CD4-positive, alpha-beta T cell treated with Interleukin-12 subunit alpha and Interleukin-12 subunit beta, for 1 hour (primary cell): ENCODE measurements at regions not wholly inside any gene's neighbourhood (a gene's known extent, or its start where the extent isn't known, plus 50 kb on each side); places are given as distances from the start of the nearest gene placed in this dataset.

Source experiments
- DNase-seq: peaks from one replicate; pipeline ENCODE4 v3.0.0-alpha.2; 2020

GRCh38 chr20:9919271-9920014 is 80.6 kb upstream of the PAK5 start:
- DNase-seq: no peak

GRCh38 chr20:9918348-9918747 is 79.5 kb upstream of the PAK5 start:
- DNase-seq: no peak

GRCh38 chr20:9916761-9917160 is 77.9 kb upstream of the PAK5 start:
- no peak for DNase-seq

GRCh38 chr20:9912858-9913434 is 74.1 kb upstream of the PAK5 start:
- DNase-seq: peak; percentile 24

GRCh38 chr20:9912290-9912689 is 73.4 kb upstream of the PAK5 start:
- DNase-seq: no peak

GRCh38 chr20:9911519-9911918 is 72.6 kb upstream of the PAK5 start:
- DNase-seq: no peak

GRCh38 chr20:9909167-9909566 is 70.3 kb upstream of the PAK5 start:
- no peak for DNase-seq

- no peak for DNase-seq
These were observed 64.3 kb upstream of the PAK5 start for GRCh38 chr20:9903048-9903655.

- no peak for DNase-seq
These were observed 50.5 kb upstream of the PAK5 start for GRCh38 chr20:9889270-9889981.
